Fibroblast of gingiva (primary cell): ENCODE measurements at regions not wholly inside any gene's neighbourhood (a gene's known extent, or its start where the extent isn't known, plus 50 kb on each side); places are given as distances from the start of the nearest gene placed in this dataset.
"Not testable (repeated sequence)": the region's sequence is repeated elsewhere in the genome, so short reads cannot be mapped to it uniquely, and the experiment has no call there.

Source experiments
- DNase-seq: peaks from one replicate; pipeline ENCODE4 v3.0.0-alpha.2; 2011; ENCODE audit warnings: low read depth

- no peak for DNase-seq
These were observed 206.8 kb upstream of the SDK2 start for GRCh38 chr17:73851091-73851490.

DNA sequence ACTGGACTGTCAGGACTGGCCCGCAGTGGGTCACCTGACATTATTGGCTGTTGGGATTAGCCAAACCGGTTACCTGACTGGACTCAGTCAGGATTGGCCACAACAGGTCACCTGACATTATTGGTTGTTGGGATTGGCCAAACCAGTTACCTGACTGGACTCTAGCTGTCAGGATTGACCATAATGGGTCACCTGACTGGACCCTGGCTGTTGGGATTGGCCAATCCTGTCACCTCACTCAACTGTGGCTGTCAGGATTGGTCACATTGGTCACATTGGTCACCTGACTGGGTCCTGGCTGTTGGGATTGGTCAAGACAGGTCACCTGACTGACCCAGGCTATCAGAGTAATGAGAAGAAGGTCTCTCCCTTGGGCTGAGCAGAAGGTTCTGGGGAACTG lies 207.7 kb upstream of the SDK2 start:
- no peak for DNase-seq

GRCh38 chr17:73855720-73856333 lies 211.6 kb upstream of the SDK2 start:
- no peak for DNase-seq

DNA sequence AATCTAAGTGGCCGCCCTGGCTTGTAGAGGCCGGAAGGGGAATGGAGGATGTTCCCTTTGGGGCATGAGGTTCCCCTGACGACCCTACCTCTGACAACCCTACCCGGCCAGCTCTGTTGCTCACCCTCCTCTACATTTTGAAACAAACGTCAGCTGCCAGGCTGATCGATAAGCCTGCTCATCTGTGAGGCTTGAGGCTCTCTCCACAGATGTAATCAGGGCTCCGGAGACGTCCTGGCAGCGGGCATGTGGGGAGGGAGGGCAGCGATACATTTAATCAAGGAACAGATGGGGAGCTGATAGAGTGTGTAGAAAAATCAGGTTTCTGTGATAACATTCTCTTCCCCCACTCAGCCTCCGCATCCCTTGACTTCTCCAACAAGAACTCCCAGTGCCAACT lies 212.3 kb upstream of the SDK2 start:
- DNase-seq: no peak

DNA sequence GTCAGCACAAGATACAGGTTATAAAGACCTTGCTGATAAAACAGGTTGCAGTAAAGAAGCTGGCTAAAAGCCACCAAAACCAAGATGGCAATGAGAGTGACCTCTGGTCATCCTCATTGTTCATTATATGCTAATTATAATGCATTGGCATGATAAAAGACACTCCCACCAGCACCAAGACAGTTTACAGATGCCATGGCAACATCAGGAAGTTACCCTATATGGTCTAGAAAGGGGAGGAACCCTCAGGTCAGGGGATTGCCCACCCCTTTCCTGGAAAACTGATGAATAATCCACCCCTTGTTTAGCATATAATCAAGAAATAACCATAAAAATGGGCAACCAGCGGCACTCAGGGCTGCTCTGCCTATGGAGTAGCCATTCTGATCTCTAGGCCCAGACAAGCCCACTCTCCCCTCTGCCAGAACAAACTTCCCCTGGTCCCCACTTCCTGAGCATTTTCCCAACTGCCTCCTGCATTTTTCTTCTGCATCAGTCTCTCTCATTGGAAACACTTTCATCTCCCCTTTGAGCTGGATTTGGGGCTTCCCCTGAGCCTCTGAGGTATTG lies 215.3 kb upstream of the SDK2 start:
- not testable (repeated sequence) for DNase-seq

GRCh38 chr17:73861543-73861942 lies 217.3 kb upstream of the SDK2 start:
- DNase-seq: no peak

- no peak for DNase-seq
These were observed 219.7 kb upstream of the SDK2 start for GRCh38 chr17:73863761-73864535.

DNA sequence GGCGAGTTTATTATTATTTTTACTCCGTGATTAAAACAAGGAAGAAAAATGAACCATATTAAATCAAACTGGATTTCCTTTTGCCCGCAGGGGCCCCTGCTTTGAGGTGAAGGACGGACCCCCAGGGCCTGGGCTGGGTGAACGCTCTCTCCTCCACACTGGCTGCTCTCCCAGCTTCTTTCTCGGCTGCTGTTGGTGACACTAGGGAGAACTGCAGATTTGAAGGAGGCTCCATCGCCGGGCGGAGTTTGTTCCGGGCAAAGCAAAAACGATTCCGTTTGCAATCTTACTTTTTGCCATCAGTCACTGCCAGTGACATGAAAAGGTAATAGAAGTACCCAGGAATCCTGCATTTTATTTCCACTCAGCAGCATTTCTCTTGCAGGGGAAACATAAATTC lies 221.6 kb upstream of the SDK2 start:
- DNase-seq: no peak

- no peak for DNase-seq
These were observed 222.8 kb upstream of the SDK2 start for GRCh38 chr17:73867056-73867455.

DNA sequence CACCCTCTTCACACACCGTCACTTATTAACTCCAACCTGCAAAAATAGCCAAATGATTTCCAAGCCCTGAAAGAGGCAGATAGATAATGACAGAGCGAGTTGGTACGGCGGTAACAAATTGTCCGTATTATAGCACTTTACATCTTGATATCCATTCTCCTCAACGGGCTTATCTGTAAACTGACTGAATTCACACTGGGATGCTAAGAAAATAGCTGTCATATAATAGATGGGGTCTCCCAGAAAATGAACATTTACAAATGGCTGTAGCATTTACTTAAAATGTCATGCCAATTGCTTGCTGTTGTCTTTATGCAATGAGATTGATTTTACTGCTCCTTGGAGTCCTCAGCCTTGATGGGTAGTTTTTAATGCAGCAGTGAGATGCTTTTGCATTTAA lies 225.8 kb upstream of the SDK2 start:
- DNase-seq: no peak

DNA sequence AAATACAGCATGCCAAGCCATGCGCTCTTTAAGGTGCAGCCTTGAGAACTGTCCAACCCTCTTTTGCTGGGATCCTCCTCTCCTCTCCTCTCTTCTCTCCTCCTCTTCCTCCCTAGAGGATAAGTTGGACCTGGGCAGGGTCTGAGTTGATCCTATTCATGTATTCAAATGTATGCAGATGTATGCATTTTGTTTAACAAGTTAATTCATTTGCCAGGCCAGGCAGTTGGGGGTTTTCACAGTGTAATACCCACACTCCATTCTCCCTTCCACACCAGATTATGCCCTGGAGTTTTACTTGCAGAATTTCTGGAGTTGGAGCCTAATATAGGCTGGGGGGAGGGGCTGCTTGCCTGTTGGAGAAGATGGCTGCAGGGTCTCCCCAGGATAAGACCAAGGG lies 226.2 kb upstream of the SDK2 start:
- no peak for DNase-seq

- no peak for DNase-seq
These were observed 228.6 kb upstream of the SDK2 start for GRCh38 chr17:73872816-73873215.

GRCh38 chr17:73874008-73874720 lies 229.9 kb upstream of the SDK2 start:
- DNase-seq: no peak

GRCh38 chr17:73875346-73875745 lies 231.1 kb upstream of the SDK2 start:
- DNase-seq: no peak

- no peak for DNase-seq
These were observed 233.7 kb upstream of the SDK2 start for GRCh38 chr17:73877962-73878361.

- no peak for DNase-seq
These were observed 234.7 kb upstream of the SDK2 start for GRCh38 chr17:73878923-73879322.

GRCh38 chr17:73879987-73880386 lies 235.7 kb upstream of the SDK2 start:
- no peak for DNase-seq

DNA sequence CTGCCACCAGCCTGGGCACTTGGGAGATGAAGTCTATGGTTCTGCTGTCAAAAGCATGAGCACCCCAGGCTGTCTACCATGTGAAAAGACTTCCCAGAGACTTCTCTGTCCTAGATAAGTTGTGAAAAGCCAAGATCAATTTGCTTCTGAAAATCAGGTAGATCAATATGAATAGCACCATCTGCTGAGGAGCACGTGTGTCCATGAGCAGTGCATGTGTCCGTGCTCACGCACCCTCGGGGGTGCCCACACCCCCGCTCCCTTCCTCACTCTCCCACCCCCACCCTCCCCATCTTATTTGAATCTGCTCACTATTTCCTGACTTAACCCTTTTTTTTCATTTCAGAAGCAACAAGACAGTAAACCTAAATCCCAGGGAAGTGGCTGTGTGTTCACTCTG lies 238.3 kb upstream of the SDK2 start:
- DNase-seq: no peak

DNA sequence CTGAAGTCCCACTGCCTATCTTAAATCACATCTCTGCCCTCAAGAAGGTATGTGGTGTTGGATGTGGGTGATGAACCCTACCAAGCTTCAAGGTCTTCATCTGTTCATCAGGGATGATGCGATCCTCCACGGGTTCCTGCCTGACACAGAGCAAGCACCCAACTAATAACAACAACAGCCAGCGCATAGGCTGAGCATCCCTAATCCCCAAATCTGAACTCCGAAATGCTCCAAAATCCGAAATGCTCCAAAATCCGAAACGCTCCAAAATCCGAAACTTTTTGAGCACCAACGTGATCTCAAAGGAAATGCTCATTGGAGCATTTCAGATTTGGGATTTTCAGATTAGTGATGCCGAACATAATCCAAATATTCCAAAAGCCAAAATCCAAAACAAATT lies 238.9 kb upstream of the SDK2 start:
- no peak for DNase-seq

DNA sequence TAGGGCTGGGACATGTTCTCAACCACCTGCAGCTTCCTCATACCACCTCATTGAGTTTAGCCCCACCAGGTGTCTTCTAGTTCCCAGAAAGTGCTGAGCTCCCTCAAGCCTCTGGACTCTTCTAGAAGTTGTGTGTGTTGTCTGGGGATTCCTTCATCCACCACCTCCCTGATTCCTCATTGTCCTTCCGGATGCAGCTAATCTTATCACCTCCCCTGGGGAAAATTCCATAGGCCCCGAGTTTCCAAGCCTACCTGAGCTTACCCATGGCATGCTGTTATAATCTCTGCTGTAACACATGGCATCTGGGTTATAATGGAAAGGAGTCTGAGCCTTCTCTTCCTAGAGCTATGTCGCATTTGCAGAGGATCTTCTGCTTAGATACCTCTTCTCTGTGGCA lies 243.5 kb upstream of the SDK2 start:
- DNase-seq: no peak

GRCh38 chr17:73888862-73889261 lies 244.6 kb upstream of the SDK2 start:
- DNase-seq: no peak

DNA sequence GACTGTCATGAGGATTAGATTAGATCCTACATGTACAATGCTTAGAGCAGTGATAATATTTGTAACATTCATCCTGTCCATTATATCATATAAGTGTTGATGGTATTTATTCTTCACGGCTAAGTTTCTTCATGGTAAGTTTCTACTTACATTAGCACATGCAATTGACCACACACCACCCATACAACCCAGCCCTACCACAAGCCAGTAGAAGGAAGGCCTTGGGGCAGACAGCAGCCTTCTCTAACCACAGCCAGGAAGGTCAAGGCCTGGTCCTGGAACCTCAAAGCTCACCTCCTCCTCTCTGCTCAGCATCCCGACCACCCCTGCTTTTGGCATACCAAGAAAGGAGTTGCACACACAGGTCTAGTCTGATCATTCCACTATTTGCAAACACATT lies 245.2 kb upstream of the SDK2 start:
- no peak for DNase-seq

GRCh38 chr17:73890831-73891405 lies 246.7 kb upstream of the SDK2 start:
- no peak for DNase-seq
